ENCODE measurements at regions not wholly inside any gene's neighbourhood (a gene's known extent, or its start where the extent isn't known, plus 50 kb on each side); places are given as distances from the start of the nearest gene placed in this dataset.

- H3K9me3 ChIP-seq (replicated peaks; ENCODE audit: insufficient read depth, low read length) = no peaks in the 10 kb centered on the region
- H2AFZ ChIP-seq (ENCODE audit: low read length) = no peak overlapping the region
- no peaks in the 10 kb centered on the region for H3K27me3 ChIP-seq (replicated peaks; ENCODE audit: insufficient read depth, low read length)
- no peaks in the 10 kb centered on the region for H3K36me3 ChIP-seq (replicated peaks; ENCODE audit: insufficient read depth, low read length)
- no peaks in the 10 kb centered on the region for H3F3A ChIP-seq (ENCODE audit: insufficient read depth, low read length)
- no peaks in the 10 kb centered on the region for H4K20me1 ChIP-seq (ENCODE audit: insufficient read depth, low read length)
- H3K4me2 ChIP-seq (ENCODE audit: low read depth, low read length) = no peak overlapping the region
- no peaks in the 10 kb centered on the region for H3K9me2 ChIP-seq (replicated peaks; ENCODE audit: insufficient read depth, low read length)
- H3K79me2 ChIP-seq (ENCODE audit: low read length) = no peaks in the 10 kb centered on the region
- H3K4me1 ChIP-seq (ENCODE audit: low read length) = no peaks in the 10 kb centered on the region
- TF ChIP-seq EZH2phosphoT487 (IDR thresholded peaks at IDR 0.05; ENCODE audit: low read length) = no peak
- TF ChIP-seq, protein P1, sequence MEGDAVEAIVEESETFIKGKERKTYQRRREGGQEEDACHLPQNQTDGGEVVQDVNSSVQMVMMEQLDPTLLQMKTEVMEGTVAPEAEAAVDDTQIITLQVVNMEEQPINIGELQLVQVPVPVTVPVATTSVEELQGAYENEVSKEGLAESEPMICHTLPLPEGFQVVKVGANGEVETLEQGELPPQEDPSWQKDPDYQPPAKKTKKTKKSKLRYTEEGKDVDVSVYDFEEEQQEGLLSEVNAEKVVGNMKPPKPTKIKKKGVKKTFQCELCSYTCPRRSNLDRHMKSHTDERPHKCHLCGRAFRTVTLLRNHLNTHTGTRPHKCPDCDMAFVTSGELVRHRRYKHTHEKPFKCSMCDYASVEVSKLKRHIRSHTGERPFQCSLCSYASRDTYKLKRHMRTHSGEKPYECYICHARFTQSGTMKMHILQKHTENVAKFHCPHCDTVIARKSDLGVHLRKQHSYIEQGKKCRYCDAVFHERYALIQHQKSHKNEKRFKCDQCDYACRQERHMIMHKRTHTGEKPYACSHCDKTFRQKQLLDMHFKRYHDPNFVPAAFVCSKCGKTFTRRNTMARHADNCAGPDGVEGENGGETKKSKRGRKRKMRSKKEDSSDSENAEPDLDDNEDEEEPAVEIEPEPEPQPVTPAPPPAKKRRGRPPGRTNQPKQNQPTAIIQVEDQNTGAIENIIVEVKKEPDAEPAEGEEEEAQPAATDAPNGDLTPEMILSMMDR (IDR thresholded peaks at IDR 0.05; ENCODE audit: low read length) = no peak
- TF ChIP-seq EZH2 (optimal IDR thresholded peaks at IDR 0.05; ENCODE audit: low read depth, low read length) = no peak
- DNase-seq = no peak
- H3K9ac ChIP-seq (ENCODE audit: low read length) = no peak overlapping the region
- no peak overlapping the region for H3K27ac ChIP-seq (ENCODE audit: low read length)
- H3K4me3 ChIP-seq (ENCODE audit: low read length) = no peak overlapping the region
Measured at GRCh38 chr4:180694875-180695274, 1548.3 kb upstream of the TENM3 start.

GRCh38 chr4:180695851-180696250 lies 1547.4 kb upstream of the TENM3 start:
- Histone ChIP-seq H3K36me3 (replicated peaks; ENCODE audit: insufficient read depth, low read length) (no peaks in the 10 kb centered on the region), H3K27me3 (replicated peaks; ENCODE audit: insufficient read depth, low read length) (no peaks in the 10 kb centered on the region), H3K9ac (ENCODE audit: low read length) (no peak overlapping the region), H3K4me3 (ENCODE audit: low read length) (no peak overlapping the region), H3K9me3 (replicated peaks; ENCODE audit: insufficient read depth, low read length) (no peaks in the 10 kb centered on the region), H3K9me2 (replicated peaks; ENCODE audit: insufficient read depth, low read length) (no peaks in the 10 kb centered on the region), H3K79me2 (ENCODE audit: low read length) (no peaks in the 10 kb centered on the region), H3K4me2 (ENCODE audit: low read depth, low read length) (no peak overlapping the region), H2AFZ (ENCODE audit: low read length) (no peak overlapping the region), H3K27ac (ENCODE audit: low read length) (no peak overlapping the region), H3K4me1 (ENCODE audit: low read length) (no peaks in the 10 kb centered on the region), H4K20me1 (ENCODE audit: insufficient read depth, low read length) (no peaks in the 10 kb centered on the region), H3F3A (ENCODE audit: insufficient read depth, low read length) (no peaks in the 10 kb centered on the region)
- peak; percentile 43 for DNase-seq
- TF ChIP-seq EZH2 (optimal IDR thresholded peaks at IDR 0.05; ENCODE audit: low read depth, low read length) = no peak
- no peak for TF ChIP-seq EZH2phosphoT487 (IDR thresholded peaks at IDR 0.05; ENCODE audit: low read length)
- TF ChIP-seq, protein P1 (IDR thresholded peaks at IDR 0.05; ENCODE audit: low read length) = no peak

DNA sequence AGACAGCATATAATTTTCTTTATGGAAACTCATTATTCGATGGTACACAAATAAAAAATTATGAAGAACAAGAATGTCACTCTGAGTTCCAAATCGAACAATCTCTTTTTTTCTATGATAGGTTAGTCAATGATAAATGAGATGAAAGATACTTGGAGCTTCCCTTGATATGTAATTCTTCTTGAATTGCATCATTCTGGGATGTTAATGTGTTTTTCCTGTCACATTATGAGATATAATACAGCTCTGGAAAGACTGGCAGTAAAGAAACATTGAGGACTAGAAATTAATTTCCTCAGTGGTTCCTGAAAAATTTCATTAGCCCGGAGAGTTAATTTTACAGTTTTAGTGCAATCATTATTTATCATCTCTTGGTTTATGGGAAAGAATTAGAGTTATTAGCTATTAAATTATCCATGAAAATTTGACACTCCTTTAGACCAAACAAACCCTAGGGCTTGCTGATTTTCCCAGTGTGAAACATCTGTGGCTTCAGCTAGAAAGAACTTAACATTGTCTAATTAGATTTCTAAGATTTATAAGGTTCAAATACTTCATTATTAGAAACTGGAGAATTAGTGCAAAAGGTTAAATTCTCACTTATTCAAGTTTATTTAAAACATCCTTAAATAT lies 1546.6 kb upstream of the TENM3 start:
- no peaks in the 10 kb centered on the region for H3K36me3 ChIP-seq (replicated peaks; ENCODE audit: insufficient read depth, low read length)
- H3K9me2 ChIP-seq (replicated peaks; ENCODE audit: insufficient read depth, low read length) = no peaks in the 10 kb centered on the region
- H3K9me3 ChIP-seq (replicated peaks; ENCODE audit: insufficient read depth, low read length) = no peaks in the 10 kb centered on the region
- H3K4me3 ChIP-seq (ENCODE audit: low read length) = no peak overlapping the region
- H3F3A ChIP-seq (ENCODE audit: insufficient read depth, low read length) = no peaks in the 10 kb centered on the region
- H3K27me3 ChIP-seq (replicated peaks; ENCODE audit: insufficient read depth, low read length) = no peaks in the 10 kb centered on the region
- no peak overlapping the region for H3K4me2 ChIP-seq (ENCODE audit: low read depth, low read length)
- no peak for DNase-seq
- no peak overlapping the region for H3K9ac ChIP-seq (ENCODE audit: low read length)
- no peaks in the 10 kb centered on the region for H4K20me1 ChIP-seq (ENCODE audit: insufficient read depth, low read length)
- H3K4me1 ChIP-seq (ENCODE audit: low read length) = no peaks in the 10 kb centered on the region
- TF ChIP-seq EZH2 (optimal IDR thresholded peaks at IDR 0.05; ENCODE audit: low read depth, low read length) = no peak
- no peak for TF ChIP-seq EZH2phosphoT487 (IDR thresholded peaks at IDR 0.05; ENCODE audit: low read length)
- TF ChIP-seq, protein P1 (IDR thresholded peaks at IDR 0.05; ENCODE audit: low read length) = no peak
- no peaks in the 10 kb centered on the region for H3K79me2 ChIP-seq (ENCODE audit: low read length)
- H2AFZ ChIP-seq (ENCODE audit: low read length) = no peak overlapping the region
- H3K27ac ChIP-seq (ENCODE audit: low read length) = no peak overlapping the region

Data from MM.1S (cell line).